HepG2 (cell line): ENCODE measurements at regions not wholly inside any gene's neighbourhood (a gene's known extent, or its start where the extent isn't known, plus 50 kb on each side); places are given as distances from the start of the nearest gene placed in this dataset.

ENCODE experiments used
- CEBPB ChIP-seq: IDR thresholded peaks from 2 replicates; pipeline ENCODE4 v1.6.1; 2011; ENCODE audit warnings: low read depth, low read length, improper control_type of control experiment, borderline replicate concordance
- MLLT10 ChIP-seq: sonication (generic); formaldehyde crosslinking; IDR thresholded peaks from 2 replicates; pipeline ENCODE4 v1.4.0; 2020; ENCODE audit warnings: missing genetic modification reagents
- SOX6 ChIP-seq, 2 experiments: fragments of 450-650 bp in 1 of 2; sonication (generic) in 1 of 2; formaldehyde crosslinking in 1 of 2; IDR thresholded peaks; 2 replicates each; pipeline versions ENCODE4 v1.4.0 to v1.6.1; 2017 to 2020; ENCODE audit warnings: antibody characterized with exemption in 1 of 2, mild to moderate bottlenecking in 1 of 2, missing genetic modification reagents in 1 of 2
- TF ChIP-seq, protein P1 (sequence below): sonication (generic); formaldehyde crosslinking; conservative IDR thresholded peaks from 2 replicates; pipeline ENCODE4 v1.4.0; 2020; ENCODE audit warnings: missing genetic modification reagents

DNA sequence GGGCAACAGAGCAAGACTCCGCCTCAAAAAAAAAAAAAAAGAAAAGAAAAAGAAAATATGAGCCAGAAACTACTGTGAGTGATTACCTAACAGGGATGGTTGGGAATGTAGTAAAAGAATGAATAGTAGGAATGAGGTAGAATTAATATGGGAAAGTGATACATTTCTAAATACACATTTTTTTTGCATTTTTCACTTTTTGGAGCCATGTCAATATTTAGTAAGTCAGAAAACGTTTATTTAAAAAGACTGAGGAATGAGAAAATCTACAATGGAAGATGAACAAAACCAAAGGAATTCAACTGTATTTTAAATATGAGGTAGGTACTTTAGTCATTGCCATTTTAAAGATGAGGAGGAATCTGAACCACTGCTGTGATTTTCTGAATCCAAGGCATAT, 817.2 kb upstream of the CADM2 start:
- TF ChIP-seq SOX6 (IDR thresholded peaks at IDR 0.05) (no peak), SOX6 (CRISPR knock-in tag; IDR thresholded peaks at IDR 0.05) (no peak), CEBPB (no peak), MLLT10 (no peak)
- TF ChIP-seq, protein P1, sequence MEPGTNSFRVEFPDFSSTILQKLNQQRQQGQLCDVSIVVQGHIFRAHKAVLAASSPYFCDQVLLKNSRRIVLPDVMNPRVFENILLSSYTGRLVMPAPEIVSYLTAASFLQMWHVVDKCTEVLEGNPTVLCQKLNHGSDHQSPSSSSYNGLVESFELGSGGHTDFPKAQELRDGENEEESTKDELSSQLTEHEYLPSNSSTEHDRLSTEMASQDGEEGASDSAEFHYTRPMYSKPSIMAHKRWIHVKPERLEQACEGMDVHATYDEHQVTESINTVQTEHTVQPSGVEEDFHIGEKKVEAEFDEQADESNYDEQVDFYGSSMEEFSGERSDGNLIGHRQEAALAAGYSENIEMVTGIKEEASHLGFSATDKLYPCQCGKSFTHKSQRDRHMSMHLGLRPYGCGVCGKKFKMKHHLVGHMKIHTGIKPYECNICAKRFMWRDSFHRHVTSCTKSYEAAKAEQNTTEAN (CRISPR knock-in tag), result no peak
